BLaER1 (cell line): ENCODE measurements at regions not wholly inside any gene's neighbourhood (a gene's known extent, or its start where the extent isn't known, plus 50 kb on each side); places are given as distances from the start of the nearest gene placed in this dataset.

Source experiments
- H3K27ac ChIP-seq: shearing (Covaris generic); formaldehyde crosslinking; 2 replicates; pipeline ENCODE4 v1.8.1; 2022
- H3K27me3 ChIP-seq: shearing (Covaris generic); formaldehyde crosslinking; 2 replicates; pipeline ENCODE4 v1.8.1; 2022
- H3K36me3 ChIP-seq: shearing (Covaris generic); formaldehyde crosslinking; 2 replicates; pipeline ENCODE4 v1.8.1; 2022
- H3K4me1 ChIP-seq: shearing (Covaris generic); formaldehyde crosslinking; 2 replicates; pipeline ENCODE4 v1.8.1; 2022
- H3K4me2 ChIP-seq: shearing (Covaris generic); formaldehyde crosslinking; 2 replicates; pipeline ENCODE4 v1.8.1; 2022
- H3K4me3 ChIP-seq: shearing (Covaris generic); formaldehyde crosslinking; 2 replicates; pipeline ENCODE4 v1.8.1; 2022
- H3K9ac ChIP-seq: shearing (Covaris generic); formaldehyde crosslinking; 2 replicates; pipeline ENCODE4 v1.8.1; 2022
- H3K9me3 ChIP-seq: shearing (Covaris generic); formaldehyde crosslinking; 2 replicates; pipeline ENCODE4 v1.8.1; 2022
- H4K20me1 ChIP-seq: shearing (Covaris generic); formaldehyde crosslinking; 2 replicates; pipeline ENCODE4 v1.8.1; 2022
- Cebpa-rat ChIP-seq: shearing (Covaris generic); IDR thresholded peaks from 2 replicates; pipeline ENCODE4 v1.8.1; 2022

DNA sequence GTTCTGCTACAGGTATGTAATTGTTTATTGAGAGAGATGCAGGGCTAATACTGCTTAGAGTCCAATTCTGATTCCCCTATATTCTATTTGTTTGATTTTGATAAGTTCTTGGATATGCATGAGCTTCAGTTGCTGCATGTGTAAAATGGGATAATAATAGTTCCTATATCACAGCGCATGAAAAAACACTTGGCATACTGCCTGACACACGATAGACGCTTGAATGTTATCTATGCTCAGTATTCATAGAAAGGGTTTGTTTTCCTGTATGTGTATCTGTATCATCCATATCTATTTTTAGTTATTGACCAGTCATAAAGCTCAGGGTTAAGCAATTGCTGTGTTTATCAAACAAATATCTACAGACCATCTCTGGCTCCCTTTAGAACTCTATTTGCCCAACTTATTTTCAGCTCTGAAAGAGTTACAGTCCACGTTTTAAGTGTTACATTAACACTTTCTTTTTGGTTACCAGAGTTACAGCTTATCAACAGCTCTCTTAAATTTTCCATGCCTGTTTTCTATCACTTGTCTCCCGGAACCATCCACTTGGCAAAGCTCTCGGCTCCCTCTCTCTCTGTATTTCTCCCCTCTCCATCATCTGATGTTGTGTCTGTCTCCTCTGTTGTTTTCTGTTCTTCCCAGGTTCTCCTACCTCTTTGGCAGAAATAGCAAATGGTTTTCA lies 334.8 kb downstream of the CBLN1 start:
- Histone ChIP-seq H3K36me3 (no peaks in the 10 kb centered on the region), H3K9ac (no peak overlapping the region), H4K20me1 (no peaks in the 10 kb centered on the region), H3K9me3 (no peaks in the 10 kb centered on the region), H3K27me3 (no peaks in the 10 kb centered on the region), H3K4me1 (no peaks in the 10 kb centered on the region), H3K27ac (no peak overlapping the region), H3K4me3 (no peak overlapping the region), H3K4me2 (no peak overlapping the region)
- no peak for TF ChIP-seq Cebpa-rat

DNA sequence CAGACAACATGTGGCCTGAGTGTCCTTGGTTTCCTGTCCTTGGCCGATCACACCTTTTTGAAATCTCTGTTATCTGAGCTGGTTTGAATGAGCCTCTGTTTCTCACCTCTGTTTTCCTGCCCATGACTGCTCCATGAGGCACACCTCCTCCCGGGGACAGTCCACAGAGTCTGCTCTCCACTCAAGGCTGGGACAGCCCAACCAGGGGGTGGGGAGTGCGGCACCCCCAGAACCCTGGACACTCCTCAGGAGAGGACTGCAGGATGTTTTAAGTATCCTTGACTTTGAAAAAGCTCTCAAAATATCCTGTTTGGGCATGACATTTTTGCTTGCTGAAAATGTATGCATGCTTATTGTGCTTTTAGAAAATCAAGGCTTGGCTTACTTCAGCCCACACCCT lies 333.0 kb upstream of the N4BP1 start:
- no peak overlapping the region for H3K4me3 ChIP-seq
- no peak overlapping the region for H3K9ac ChIP-seq
- H3K9me3 ChIP-seq = no peaks in the 10 kb centered on the region
- no peak overlapping the region for H3K27ac ChIP-seq
- H3K4me2 ChIP-seq = no peak overlapping the region
- no peaks in the 10 kb centered on the region for H4K20me1 ChIP-seq
- TF ChIP-seq Cebpa-rat = no peak
- H3K27me3 ChIP-seq = no peaks in the 10 kb centered on the region
- no peaks in the 10 kb centered on the region for H3K36me3 ChIP-seq
- H3K4me1 ChIP-seq = no peaks in the 10 kb centered on the region

DNA sequence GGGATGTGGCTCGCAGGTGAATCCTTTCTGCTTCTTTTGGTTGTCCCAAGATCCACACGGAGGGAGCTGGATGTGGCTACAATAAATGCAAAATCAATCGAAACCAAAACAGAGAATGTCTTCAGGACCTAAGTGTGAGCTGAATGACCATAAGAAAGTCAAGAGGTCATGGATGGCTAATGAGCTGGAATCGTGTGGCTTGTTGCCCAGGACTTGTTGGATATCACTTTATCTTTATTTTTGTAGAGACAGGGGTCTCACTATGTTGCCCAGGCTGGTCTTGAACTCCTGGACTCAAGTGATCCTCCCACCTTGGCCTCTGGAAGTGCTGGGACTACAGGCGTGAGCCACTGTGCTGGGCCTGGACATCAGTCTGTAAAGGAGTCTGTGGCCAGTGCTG lies 326.8 kb upstream of the N4BP1 start:
- H3K9ac ChIP-seq = no peak overlapping the region
- H3K9me3 ChIP-seq = peaks cover 9% of the 10 kb centered on the region
- H3K4me1 ChIP-seq = no peaks in the 10 kb centered on the region
- H3K36me3 ChIP-seq = no peaks in the 10 kb centered on the region
- no peak overlapping the region for H3K27ac ChIP-seq
- no peaks in the 10 kb centered on the region for H3K27me3 ChIP-seq
- H3K4me3 ChIP-seq = no peak overlapping the region
- no peaks in the 10 kb centered on the region for H4K20me1 ChIP-seq
- H3K4me2 ChIP-seq = no peak overlapping the region
- TF ChIP-seq Cebpa-rat = no peak

DNA sequence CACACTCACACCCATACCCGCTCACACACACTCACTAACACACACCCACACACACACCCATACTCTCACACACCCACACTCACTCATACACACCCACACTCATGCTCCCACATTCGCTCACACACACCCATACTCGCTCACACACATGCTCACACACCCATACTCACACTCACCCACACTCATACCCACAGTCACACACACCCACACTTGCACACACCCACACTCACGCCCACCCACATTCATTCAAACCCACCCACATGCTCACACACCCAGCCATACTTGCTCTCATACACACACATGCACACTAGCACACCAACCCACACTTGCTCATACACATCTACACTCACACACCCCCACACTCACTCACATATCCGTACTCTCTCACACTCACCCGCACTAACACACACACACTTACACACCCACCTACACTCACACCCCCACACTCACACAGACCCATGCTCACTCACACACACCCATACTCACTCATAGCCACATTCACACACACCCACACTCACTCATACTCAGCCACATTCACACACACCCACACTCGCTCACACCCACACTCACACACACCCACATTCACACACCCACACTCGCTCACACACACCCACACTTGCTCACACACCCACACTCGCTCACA lies 322.4 kb upstream of the N4BP1 start:
- H3K4me3 ChIP-seq = no peak overlapping the region
- no peak overlapping the region for H3K27ac ChIP-seq
- H4K20me1 ChIP-seq = no peaks in the 10 kb centered on the region
- H3K9me3 ChIP-seq = peaks cover 21% of the 10 kb centered on the region
- H3K4me1 ChIP-seq = peaks cover 11% of the 10 kb centered on the region
- no peak overlapping the region for H3K9ac ChIP-seq
- no peaks in the 10 kb centered on the region for H3K27me3 ChIP-seq
- no peak overlapping the region for H3K4me2 ChIP-seq
- no peak for TF ChIP-seq Cebpa-rat
- no peaks in the 10 kb centered on the region for H3K36me3 ChIP-seq

DNA sequence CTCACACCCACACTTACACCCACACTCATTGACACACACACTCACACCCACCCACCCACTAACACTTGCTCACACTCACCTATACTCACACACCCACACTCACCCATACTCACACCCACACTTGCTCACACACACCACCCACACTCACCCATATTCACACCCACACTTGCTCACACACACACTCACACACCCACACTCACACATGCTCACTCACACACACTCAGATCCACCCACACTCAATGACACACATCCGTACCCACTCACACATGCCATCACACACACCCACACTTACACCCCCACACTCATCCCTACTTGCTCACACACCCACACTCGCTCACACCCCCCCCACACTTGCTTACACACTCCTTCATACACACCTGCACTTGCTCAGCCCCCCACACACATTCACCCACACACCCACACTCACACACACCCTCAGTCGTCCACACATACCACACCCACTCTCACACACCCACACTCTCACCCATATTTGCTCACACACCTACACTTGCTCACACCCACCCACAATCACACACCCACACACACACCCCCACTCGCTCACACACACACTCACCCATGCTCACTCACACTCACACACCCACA lies 321.1 kb upstream of the N4BP1 start:
- Histone ChIP-seq H3K9me3 (peaks cover 21% of the 10 kb centered on the region), H3K27me3 (no peaks in the 10 kb centered on the region), H3K27ac (no peak overlapping the region), H3K4me2 (no peak overlapping the region), H3K4me3 (no peak overlapping the region), H3K4me1 (peaks cover 11% of the 10 kb centered on the region), H3K9ac (no peak overlapping the region), H4K20me1 (no peaks in the 10 kb centered on the region), H3K36me3 (no peaks in the 10 kb centered on the region)
- TF ChIP-seq Cebpa-rat = no peak

DNA sequence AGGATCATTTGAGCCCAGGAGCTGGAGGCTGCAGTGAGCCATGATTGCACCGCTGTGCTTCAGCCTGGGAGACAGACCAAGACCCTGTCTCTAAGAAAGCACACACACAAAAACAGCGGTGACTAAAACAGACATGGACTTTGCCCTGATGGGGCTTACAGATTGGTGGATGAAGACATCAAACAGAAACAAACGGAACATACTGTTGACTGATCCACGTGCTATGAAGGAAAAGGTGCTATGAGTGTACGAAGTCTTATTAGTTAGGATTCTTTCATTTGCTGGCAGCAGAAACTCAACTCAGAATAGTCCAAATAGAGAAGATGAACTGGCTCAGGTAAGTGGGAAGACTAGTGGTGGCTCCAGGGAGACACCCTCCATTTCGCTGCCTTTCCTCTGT lies 309.8 kb upstream of the N4BP1 start:
- no peaks in the 10 kb centered on the region for H3K4me1 ChIP-seq
- H3K9ac ChIP-seq = no peak overlapping the region
- H4K20me1 ChIP-seq = no peaks in the 10 kb centered on the region
- no peak overlapping the region for H3K4me2 ChIP-seq
- H3K9me3 ChIP-seq = no peaks in the 10 kb centered on the region
- no peak overlapping the region for H3K27ac ChIP-seq
- no peaks in the 10 kb centered on the region for H3K27me3 ChIP-seq
- TF ChIP-seq Cebpa-rat = no peak
- no peaks in the 10 kb centered on the region for H3K36me3 ChIP-seq
- no peak overlapping the region for H3K4me3 ChIP-seq

DNA sequence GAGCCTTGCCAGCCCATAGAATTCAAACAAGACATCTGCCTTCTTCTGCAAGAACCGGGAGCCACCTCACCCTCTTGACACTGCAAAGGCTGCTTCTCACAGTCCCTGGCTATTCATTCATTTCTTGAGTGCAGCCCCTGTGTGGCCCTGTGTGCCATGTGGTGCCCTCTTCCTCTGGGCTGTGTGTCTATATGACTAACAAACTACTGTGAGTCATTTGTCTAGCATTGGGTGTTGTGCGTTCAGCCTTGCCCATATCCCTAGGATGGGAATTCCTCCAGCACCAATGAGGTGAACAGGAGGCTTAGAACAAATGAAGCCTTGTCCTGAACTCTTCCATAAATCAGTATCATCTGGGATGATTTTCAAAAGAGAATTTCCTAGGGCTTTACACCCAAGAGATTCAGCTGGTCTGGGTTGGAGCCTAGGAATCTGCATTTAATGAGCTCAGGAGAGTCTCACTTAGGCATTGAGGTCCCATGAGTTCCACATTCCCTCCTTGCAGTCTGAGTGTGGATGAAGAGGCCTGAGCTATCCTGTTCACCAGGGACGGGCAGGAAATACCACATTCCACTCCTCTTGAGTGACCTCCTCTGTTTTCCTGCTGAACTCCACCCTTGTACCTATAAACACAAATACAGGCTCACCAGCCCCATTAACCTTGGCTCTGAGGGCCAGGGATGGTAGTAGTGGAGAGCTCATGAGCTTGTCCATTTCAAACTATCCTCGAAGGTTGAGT lies 308.7 kb upstream of the N4BP1 start:
- H3K4me1 ChIP-seq = no peaks in the 10 kb centered on the region
- no peak overlapping the region for H3K4me2 ChIP-seq
- no peak overlapping the region for H3K4me3 ChIP-seq
- H3K36me3 ChIP-seq = no peaks in the 10 kb centered on the region
- H3K9ac ChIP-seq = no peak overlapping the region
- H4K20me1 ChIP-seq = no peaks in the 10 kb centered on the region
- H3K27me3 ChIP-seq = no peaks in the 10 kb centered on the region
- TF ChIP-seq Cebpa-rat = no peak
- H3K27ac ChIP-seq = no peak overlapping the region
- no peaks in the 10 kb centered on the region for H3K9me3 ChIP-seq

DNA sequence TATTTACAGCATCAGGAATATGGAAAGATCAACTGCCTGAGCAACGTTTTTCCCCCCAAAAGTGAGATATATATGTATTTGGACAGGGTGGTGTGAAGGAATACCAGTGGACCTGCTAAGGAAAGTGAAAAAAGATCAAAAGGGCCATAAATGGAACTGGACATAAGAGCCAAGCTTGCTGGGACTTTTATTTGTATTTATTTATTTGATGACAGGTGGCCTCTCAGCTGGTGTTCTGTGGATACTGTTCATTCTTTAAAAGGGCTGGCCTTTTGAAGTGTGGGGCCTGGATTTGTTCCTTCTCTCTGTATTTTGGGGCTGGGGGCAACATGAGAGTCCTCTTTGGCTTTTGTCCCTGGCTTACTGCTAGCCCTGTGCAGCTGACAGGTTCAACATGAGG lies 306.6 kb upstream of the N4BP1 start:
- Histone ChIP-seq H3K4me3 (no peak overlapping the region), H3K4me1 (no peaks in the 10 kb centered on the region), H3K9ac (no peak overlapping the region), H3K27me3 (no peaks in the 10 kb centered on the region), H3K4me2 (no peak overlapping the region), H3K27ac (no peak overlapping the region), H3K9me3 (no peaks in the 10 kb centered on the region), H4K20me1 (no peaks in the 10 kb centered on the region), H3K36me3 (no peaks in the 10 kb centered on the region)
- no peak for TF ChIP-seq Cebpa-rat

DNA sequence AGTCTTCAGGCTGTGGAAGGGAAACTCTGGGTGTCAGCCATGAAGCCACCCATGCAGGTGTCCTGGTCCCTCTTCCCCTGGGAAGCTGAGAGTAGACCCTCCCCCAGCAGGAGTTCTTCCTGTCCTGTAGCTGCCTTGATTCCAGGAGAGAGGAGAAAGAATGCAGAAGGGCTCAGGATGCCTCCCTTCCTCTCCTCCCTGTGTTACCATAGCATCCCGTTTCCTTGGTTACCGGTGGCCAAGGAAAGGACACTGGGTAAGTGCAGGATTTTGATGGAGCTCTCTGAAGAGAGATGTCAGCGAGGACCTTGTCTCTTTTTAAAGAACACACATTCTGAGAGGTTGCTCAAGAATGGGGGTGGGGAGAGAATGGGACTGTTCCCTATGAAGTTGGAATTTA lies 304.1 kb upstream of the N4BP1 start:
- TF ChIP-seq Cebpa-rat = no peak
- Histone ChIP-seq H3K27me3 (no peaks in the 10 kb centered on the region), H3K4me2 (no peak overlapping the region)

DNA sequence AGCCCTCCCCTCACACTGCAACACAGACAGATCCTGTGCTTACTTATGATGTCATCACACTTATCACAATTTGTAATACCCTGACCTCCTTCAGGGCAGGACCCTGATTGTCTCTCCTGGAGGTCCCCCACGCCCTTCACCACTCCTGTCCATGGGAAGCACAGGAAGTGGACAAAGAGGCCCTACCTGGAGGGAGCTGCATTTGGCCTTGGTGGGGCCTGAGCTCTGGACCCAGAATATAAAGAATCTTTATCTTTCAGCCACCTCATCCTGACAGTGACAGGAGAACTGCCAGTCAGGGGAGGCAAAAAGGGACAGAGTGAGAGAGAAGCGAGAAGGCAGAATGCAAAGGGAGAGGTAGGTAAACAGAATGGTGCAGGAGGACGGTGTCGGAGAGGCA lies 303.4 kb upstream of the N4BP1 start:
- no peaks in the 10 kb centered on the region for H3K9me3 ChIP-seq
- no peaks in the 10 kb centered on the region for H3K4me1 ChIP-seq
- no peak overlapping the region for H3K4me2 ChIP-seq
- TF ChIP-seq Cebpa-rat = no peak
- no peak overlapping the region for H3K27ac ChIP-seq
- H4K20me1 ChIP-seq = no peaks in the 10 kb centered on the region
- H3K27me3 ChIP-seq = no peaks in the 10 kb centered on the region
- H3K4me3 ChIP-seq = no peak overlapping the region
- no peaks in the 10 kb centered on the region for H3K36me3 ChIP-seq
- no peak overlapping the region for H3K9ac ChIP-seq

More for the DNA sequence above, 304.1 kb upstream of the N4BP1 start:
- no peaks in the 10 kb centered on the region for H4K20me1 ChIP-seq
- H3K4me1 ChIP-seq = no peaks in the 10 kb centered on the region
- no peak overlapping the region for H3K27ac ChIP-seq
- no peaks in the 10 kb centered on the region for H3K36me3 ChIP-seq
- H3K9me3 ChIP-seq = no peaks in the 10 kb centered on the region
- H3K9ac ChIP-seq = no peak overlapping the region
- no peak overlapping the region for H3K4me3 ChIP-seq
